ENCODE measurements at regions not wholly inside any gene's neighbourhood (a gene's known extent, or its start where the extent isn't known, plus 50 kb on each side); places are given as distances from the start of the nearest gene placed in this dataset.
"Not testable (repeated sequence)": the region's sequence is repeated elsewhere in the genome, so short reads cannot be mapped to it uniquely, and the experiment has no call there.

DNA sequence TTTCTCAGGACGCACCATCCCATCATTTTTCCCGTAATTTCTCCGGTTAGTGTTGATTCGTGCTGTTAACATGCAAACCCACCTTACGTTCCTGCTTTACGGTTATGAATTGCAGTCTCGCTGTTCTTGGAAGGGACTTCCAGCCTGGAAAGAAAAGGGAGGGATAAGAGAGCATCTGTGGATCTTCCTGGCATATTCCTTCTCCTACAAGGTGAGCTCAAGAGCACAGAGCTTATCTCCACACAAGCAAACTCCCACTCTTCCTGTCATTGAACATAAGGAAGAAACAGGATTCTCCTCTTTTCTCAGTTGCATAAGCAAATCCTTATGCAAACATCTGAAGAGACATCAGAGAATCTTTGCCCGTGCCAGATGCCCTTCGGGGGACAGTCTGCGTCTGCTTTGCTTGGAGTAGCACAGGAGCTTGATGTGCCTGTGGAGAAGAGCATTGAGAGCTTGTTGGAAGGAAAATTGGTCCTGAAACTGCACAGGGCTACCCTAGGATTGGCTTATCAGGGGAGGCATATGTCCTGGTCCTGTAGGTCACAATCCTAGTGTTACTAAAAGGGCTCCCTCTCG lies 127.0 kb downstream of the ASMT start:
- Histone ChIP-seq H3K27ac (ENCODE audit: low read length) (no peak overlapping the region), H3K27me3 (ENCODE audit: insufficient read depth, low read length) (no peaks in the 10 kb centered on the region), H3K9me3 (ENCODE audit: insufficient read depth, low read depth, low read length) (peaks cover 4% of the 10 kb centered on the region), H3K4me3 (ENCODE audit: low read length) (no peak overlapping the region), H3K9ac (ENCODE audit: low read depth, low read length) (no peak overlapping the region), H3K36me3 (ENCODE audit: insufficient read depth, low read depth, low read length) (no peaks in the 10 kb centered on the region), H3K4me1 (ENCODE audit: insufficient read depth, low read length) (no peaks in the 10 kb centered on the region)

DNA sequence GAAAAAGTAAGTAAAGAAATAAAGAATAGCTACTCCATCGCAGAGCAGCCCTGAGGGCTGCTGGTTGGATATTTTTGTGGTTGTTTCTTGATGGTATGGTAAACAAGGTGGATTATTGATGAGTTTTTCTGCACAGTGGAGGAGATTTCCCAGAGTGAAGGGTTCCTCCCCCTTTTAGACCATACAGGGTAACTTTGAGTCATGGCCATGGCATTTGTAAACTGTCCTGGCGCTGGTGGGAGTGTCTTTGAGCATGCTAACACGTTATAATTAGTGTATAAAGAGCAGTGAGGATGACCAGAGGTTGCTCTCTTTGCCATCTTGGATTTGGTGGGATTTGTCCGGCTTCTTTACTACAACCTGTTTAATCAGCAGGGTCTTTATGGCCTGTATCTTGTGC lies 128.2 kb downstream of the ASMT start:
- H3K9me3 ChIP-seq (ENCODE audit: insufficient read depth, low read depth, low read length) = peaks cover 4% of the 10 kb centered on the region
- no peaks in the 10 kb centered on the region for H3K4me1 ChIP-seq (ENCODE audit: insufficient read depth, low read length)
- no peak overlapping the region for H3K4me3 ChIP-seq (ENCODE audit: low read length)

DNA sequence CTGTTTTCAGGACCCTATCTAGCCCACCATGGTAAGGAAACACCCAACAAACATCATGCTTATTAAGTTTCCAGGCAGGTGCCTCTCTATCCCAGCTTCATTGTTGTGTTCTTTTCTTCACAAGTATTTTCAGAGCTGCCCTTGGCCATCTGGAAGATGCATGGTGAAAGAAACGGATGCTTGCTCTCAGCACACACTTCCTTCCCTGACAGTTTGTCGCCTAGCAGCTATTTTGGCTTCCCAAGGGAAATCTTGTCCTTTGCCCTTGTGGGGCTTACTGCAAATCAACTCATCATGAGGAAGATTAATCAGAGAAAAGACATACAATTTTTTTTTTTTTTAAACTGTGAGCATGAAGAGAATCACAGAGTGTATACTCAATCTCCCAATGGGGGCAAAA lies 128.8 kb downstream of the ASMT start:
- H3K4me1 ChIP-seq (ENCODE audit: insufficient read depth, low read length) = no peaks in the 10 kb centered on the region
- no peak overlapping the region for H3K9ac ChIP-seq (ENCODE audit: low read depth, low read length)
- no peak overlapping the region for H3K4me3 ChIP-seq (ENCODE audit: low read length)
- H3K9me3 ChIP-seq (ENCODE audit: insufficient read depth, low read depth, low read length) = peaks cover 4% of the 10 kb centered on the region
- H3K27me3 ChIP-seq (ENCODE audit: insufficient read depth, low read length) = no peaks in the 10 kb centered on the region
- H3K27ac ChIP-seq (ENCODE audit: low read length) = no peak overlapping the region
- H3K36me3 ChIP-seq (ENCODE audit: insufficient read depth, low read depth, low read length) = no peaks in the 10 kb centered on the region

More for the DNA sequence above, 128.2 kb downstream of the ASMT start:
- H3K27me3 ChIP-seq (ENCODE audit: insufficient read depth, low read length) = no peaks in the 10 kb centered on the region
- no peaks in the 10 kb centered on the region for H3K36me3 ChIP-seq (ENCODE audit: insufficient read depth, low read depth, low read length)
- H3K9ac ChIP-seq (ENCODE audit: low read depth, low read length) = no peak overlapping the region
- no peak overlapping the region for H3K27ac ChIP-seq (ENCODE audit: low read length)

GRCh38 chrX:1748408-1748807 lies 133.5 kb downstream of the ASMT start:
- Histone ChIP-seq H3K4me3 (ENCODE audit: low read length) (no peak overlapping the region), H3K9me3 (ENCODE audit: insufficient read depth, low read depth, low read length) (peaks cover 4% of the 10 kb centered on the region), H3K27ac (ENCODE audit: low read length) (no peak overlapping the region), H3K36me3 (ENCODE audit: insufficient read depth, low read depth, low read length) (no peaks in the 10 kb centered on the region), H3K4me1 (ENCODE audit: insufficient read depth, low read length) (no peaks in the 10 kb centered on the region), H3K9ac (ENCODE audit: low read depth, low read length) (no peak overlapping the region), H3K27me3 (ENCODE audit: insufficient read depth, low read length) (no peaks in the 10 kb centered on the region)

- Histone ChIP-seq H3K27me3 (ENCODE audit: insufficient read depth, low read length) (no peaks in the 10 kb centered on the region), H3K36me3 (ENCODE audit: insufficient read depth, low read depth, low read length) (no peaks in the 10 kb centered on the region), H3K27ac (ENCODE audit: low read length) (no peak overlapping the region), H3K4me1 (ENCODE audit: insufficient read depth, low read length) (no peaks in the 10 kb centered on the region), H3K9ac (ENCODE audit: low read depth, low read length) (no peak overlapping the region), H3K9me3 (ENCODE audit: insufficient read depth, low read depth, low read length) (no peaks in the 10 kb centered on the region; the same call in 1 of the 2 replicates), H3K4me3 (ENCODE audit: low read length) (no peak overlapping the region)
These were observed 134.6 kb downstream of the ASMT start for GRCh38 chrX:1749499-1749898.

DNA sequence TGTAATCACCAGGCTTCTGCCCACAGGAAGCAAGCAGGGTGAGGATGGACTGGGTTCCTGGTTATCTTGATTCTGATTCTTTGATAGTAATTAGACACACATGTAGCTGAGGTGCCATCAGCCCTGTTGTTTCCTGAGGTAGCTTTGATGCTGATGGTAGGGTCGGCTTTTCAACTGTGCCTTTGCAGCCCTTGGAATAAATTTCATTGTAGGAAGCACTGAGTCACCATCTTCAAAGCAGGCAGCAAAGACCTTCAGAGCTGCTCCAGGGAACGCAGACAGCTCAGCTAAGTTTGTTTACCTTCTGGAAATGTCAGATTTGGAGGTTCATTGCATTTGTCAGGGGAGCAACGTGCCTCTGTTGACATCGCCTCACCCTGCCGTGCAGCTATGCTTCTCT lies 135.4 kb downstream of the ASMT start:
- no peaks in the 10 kb centered on the region for H3K27me3 ChIP-seq (ENCODE audit: insufficient read depth, low read length)
- H3K9me3 ChIP-seq (ENCODE audit: insufficient read depth, low read depth, low read length) = no peaks in the 10 kb centered on the region; the same call in 1 of the 2 replicates
- no peaks in the 10 kb centered on the region for H3K4me1 ChIP-seq (ENCODE audit: insufficient read depth, low read length)
- no peaks in the 10 kb centered on the region for H3K36me3 ChIP-seq (ENCODE audit: insufficient read depth, low read depth, low read length)
- H3K4me3 ChIP-seq (ENCODE audit: low read length) = no peak overlapping the region
- H3K27ac ChIP-seq (ENCODE audit: low read length) = no peak overlapping the region
- H3K9ac ChIP-seq (ENCODE audit: low read depth, low read length) = no peak overlapping the region

GRCh38 chrX:1751781-1752180 lies 136.9 kb downstream of the ASMT start:
- Histone ChIP-seq H3K4me1 (ENCODE audit: insufficient read depth, low read length) (no peaks in the 10 kb centered on the region), H3K27ac (ENCODE audit: low read length) (no peak overlapping the region), H3K4me3 (ENCODE audit: low read length) (no peak overlapping the region), H3K27me3 (ENCODE audit: insufficient read depth, low read length) (no peaks in the 10 kb centered on the region), H3K36me3 (ENCODE audit: insufficient read depth, low read depth, low read length) (no peaks in the 10 kb centered on the region), H3K9ac (ENCODE audit: low read depth, low read length) (no peak overlapping the region), H3K9me3 (ENCODE audit: insufficient read depth, low read depth, low read length) (no peaks in the 10 kb centered on the region; the same call in 1 of the 2 replicates)

GRCh38 chrX:1752799-1753198 lies 137.9 kb downstream of the ASMT start:
- H3K36me3 ChIP-seq (ENCODE audit: insufficient read depth, low read depth, low read length); H3K9ac ChIP-seq (ENCODE audit: low read depth, low read length); H3K27me3 ChIP-seq (ENCODE audit: insufficient read depth, low read length); H3K4me3 ChIP-seq (ENCODE audit: low read length); H3K27ac ChIP-seq (ENCODE audit: low read length); H3K9me3 ChIP-seq (ENCODE audit: insufficient read depth, low read depth, low read length); H3K4me1 ChIP-seq (ENCODE audit: insufficient read depth, low read length): not testable (repeated sequence)

DNA sequence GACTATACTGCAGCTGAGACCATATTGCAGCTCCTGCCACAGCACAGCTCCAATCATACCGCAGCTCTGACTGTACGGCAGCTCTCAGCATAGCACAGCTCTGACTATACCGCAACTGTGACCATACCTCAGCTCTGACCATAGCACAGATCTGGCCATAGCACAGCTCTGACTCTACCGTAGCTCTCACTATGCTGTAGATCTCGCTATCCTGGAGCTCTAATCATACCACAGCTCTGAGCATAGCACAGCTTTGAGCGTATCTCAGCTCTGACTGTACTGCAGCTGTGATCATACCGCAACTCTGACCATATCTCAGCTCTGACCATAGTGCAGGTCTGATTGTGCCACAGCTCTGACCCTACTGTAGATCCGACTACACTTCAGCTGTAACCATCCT lies 139.2 kb downstream of the ASMT start:
- Histone ChIP-seq H3K4me3 (ENCODE audit: low read length) (no peak overlapping the region), H3K27me3 (ENCODE audit: insufficient read depth, low read length) (no peaks in the 10 kb centered on the region), H3K9ac (ENCODE audit: low read depth, low read length) (no peak overlapping the region), H3K36me3 (ENCODE audit: insufficient read depth, low read depth, low read length) (no peaks in the 10 kb centered on the region), H3K9me3 (ENCODE audit: insufficient read depth, low read depth, low read length) (no peaks in the 10 kb centered on the region), H3K4me1 (ENCODE audit: insufficient read depth, low read length) (no peaks in the 10 kb centered on the region), H3K27ac (ENCODE audit: low read length) (no peak overlapping the region)

- H3K36me3 ChIP-seq (ENCODE audit: insufficient read depth, low read depth, low read length) = no peaks in the 10 kb centered on the region
- no peak overlapping the region for H3K27ac ChIP-seq (ENCODE audit: low read length)
- H3K4me1 ChIP-seq (ENCODE audit: insufficient read depth, low read length) = no peaks in the 10 kb centered on the region
- H3K9me3 ChIP-seq (ENCODE audit: insufficient read depth, low read depth, low read length) = no peaks in the 10 kb centered on the region
- H3K4me3 ChIP-seq (ENCODE audit: low read length) = no peak overlapping the region
- no peaks in the 10 kb centered on the region for H3K27me3 ChIP-seq (ENCODE audit: insufficient read depth, low read length)
- no peak overlapping the region for H3K9ac ChIP-seq (ENCODE audit: low read depth, low read length)
These were observed 148.4 kb downstream of the ASMT start for GRCh38 chrX:1763294-1763693.

DNA sequence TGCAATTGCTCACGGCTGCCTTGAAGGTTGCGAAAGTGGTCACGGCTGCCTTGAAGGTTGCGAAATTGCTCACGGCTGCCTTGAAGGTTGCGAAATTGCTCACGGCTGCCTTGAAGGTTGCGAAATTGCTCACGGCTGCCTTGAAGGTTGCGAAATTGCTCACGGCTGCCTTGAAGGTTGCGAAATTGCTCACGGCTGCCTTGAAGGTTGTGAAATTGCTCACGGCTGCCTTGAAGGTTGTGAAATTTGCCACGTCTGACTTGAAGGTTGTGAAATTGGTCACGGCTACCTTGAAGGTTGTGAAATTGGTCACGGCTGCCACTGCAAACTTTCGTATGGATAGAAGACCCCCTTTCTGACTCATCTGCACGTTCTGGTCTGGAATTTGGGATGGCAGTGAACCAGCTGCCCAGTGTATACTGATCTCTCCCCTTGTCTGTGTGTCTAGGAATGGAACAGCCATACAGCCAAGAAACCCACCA lies 150.1 kb downstream of the ASMT start:
- not testable (repeated sequence) for H3K9ac ChIP-seq (ENCODE audit: low read depth, low read length); H3K27me3 ChIP-seq (ENCODE audit: insufficient read depth, low read length); H3K9me3 ChIP-seq (ENCODE audit: insufficient read depth, low read depth, low read length); H3K4me3 ChIP-seq (ENCODE audit: low read length); H3K27ac ChIP-seq (ENCODE audit: low read length); H3K4me1 ChIP-seq (ENCODE audit: insufficient read depth, low read length); H3K36me3 ChIP-seq (ENCODE audit: insufficient read depth, low read depth, low read length)

DNA sequence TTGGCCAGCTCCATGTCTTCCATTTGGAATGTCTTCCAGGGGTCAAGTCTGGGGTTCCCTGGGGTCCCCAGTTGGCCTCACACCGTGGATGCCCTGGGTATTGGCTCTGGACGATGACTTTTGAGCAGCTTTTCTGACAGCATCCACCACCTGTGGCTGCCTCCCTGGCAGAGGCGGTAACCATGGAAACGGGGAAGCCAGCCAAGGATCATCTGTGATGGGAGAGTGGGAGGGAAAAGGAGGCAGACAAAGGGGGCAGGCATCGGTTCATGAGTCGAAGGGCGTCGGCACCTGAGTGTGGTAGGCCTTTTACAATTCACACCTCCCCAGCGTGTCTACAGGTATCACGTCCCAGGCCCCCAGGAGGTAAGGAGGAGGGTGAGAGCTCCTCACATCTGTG lies 152.2 kb downstream of the ASMT start:
- Histone ChIP-seq H3K27me3 (ENCODE audit: insufficient read depth, low read length) (no peaks in the 10 kb centered on the region), H3K27ac (ENCODE audit: low read length) (no peak overlapping the region), H3K4me3 (ENCODE audit: low read length) (no peak overlapping the region), H3K4me1 (ENCODE audit: insufficient read depth, low read length) (no peaks in the 10 kb centered on the region), H3K9ac (ENCODE audit: low read depth, low read length) (no peak overlapping the region), H3K36me3 (ENCODE audit: insufficient read depth, low read depth, low read length) (no peaks in the 10 kb centered on the region), H3K9me3 (ENCODE audit: insufficient read depth, low read depth, low read length) (no peaks in the 10 kb centered on the region)

All from iPS-20b (cell line).